ENCODE measurements at regions not wholly inside any gene's neighbourhood (a gene's known extent, or its start where the extent isn't known, plus 50 kb on each side); places are given as distances from the start of the nearest gene placed in this dataset.

GRCh38 chr7:33673029-33673700, 232.2 kb upstream of the BMPER start:
- no peak overlapping the region for H3K27ac Mint-ChIP-seq (ENCODE audit: unreplicated experiment)
- no peaks in the 10 kb centered on the region for H3K9me3 Mint-ChIP-seq (ENCODE audit: unreplicated experiment)

DNA sequence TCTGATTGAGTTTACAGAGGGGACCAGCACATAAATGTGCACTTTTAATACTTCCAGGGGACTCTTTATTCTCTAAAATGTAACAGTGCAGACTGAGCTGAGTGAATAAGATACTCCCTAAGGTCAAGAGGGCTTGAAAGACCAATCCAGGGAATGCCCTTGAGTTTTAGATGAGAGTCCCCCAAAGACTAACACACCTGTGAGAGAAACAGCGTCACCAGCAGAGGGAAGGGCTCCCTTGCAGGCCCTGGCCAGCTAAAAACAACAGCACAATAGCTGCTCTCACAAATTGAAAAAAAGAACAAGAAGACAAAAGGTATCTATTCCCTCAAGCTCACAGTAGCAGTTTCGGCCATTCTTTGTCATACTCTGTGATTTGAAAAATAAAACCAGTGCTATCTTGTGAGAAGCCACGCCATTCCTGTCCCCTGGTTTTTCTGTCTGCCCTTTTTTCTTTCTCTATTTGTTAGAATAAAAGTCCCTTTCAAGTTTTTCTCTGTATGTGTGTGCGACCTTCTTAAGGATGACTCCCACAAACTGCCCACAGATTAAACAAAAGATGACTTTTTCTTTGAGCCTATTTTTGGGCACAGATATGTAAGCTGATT, 230.4 kb upstream of the BMPER start:
- H3K36me3 Mint-ChIP-seq (ENCODE audit: unreplicated experiment), result peaks cover 10% of the 10 kb centered on the region
- H3K4me1 Mint-ChIP-seq (ENCODE audit: unreplicated experiment), result peaks cover 10% of the 10 kb centered on the region
- no peak overlapping the region for H3K27ac Mint-ChIP-seq (ENCODE audit: unreplicated experiment)
- DNase-seq (ENCODE audit: extremely low spot score, unreplicated experiment), result no peak
- no peaks in the 10 kb centered on the region for H3K27me3 Mint-ChIP-seq (ENCODE audit: unreplicated experiment)
- TF ChIP-seq, protein P1, sequence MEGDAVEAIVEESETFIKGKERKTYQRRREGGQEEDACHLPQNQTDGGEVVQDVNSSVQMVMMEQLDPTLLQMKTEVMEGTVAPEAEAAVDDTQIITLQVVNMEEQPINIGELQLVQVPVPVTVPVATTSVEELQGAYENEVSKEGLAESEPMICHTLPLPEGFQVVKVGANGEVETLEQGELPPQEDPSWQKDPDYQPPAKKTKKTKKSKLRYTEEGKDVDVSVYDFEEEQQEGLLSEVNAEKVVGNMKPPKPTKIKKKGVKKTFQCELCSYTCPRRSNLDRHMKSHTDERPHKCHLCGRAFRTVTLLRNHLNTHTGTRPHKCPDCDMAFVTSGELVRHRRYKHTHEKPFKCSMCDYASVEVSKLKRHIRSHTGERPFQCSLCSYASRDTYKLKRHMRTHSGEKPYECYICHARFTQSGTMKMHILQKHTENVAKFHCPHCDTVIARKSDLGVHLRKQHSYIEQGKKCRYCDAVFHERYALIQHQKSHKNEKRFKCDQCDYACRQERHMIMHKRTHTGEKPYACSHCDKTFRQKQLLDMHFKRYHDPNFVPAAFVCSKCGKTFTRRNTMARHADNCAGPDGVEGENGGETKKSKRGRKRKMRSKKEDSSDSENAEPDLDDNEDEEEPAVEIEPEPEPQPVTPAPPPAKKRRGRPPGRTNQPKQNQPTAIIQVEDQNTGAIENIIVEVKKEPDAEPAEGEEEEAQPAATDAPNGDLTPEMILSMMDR (IDR thresholded peaks at IDR 0.05), result no peak
- H3K4me3 Mint-ChIP-seq (ENCODE audit: unreplicated experiment), result no peak overlapping the region
- H3K9me3 Mint-ChIP-seq (ENCODE audit: unreplicated experiment), result peaks cover 11% of the 10 kb centered on the region

More at GRCh38 chr7:33673029-33673700, 232.2 kb upstream of the BMPER start:
- H3K4me3 Mint-ChIP-seq (ENCODE audit: unreplicated experiment), result no peak overlapping the region
- TF ChIP-seq, protein P1 (IDR thresholded peaks at IDR 0.05), result peak; percentile 9
- H3K36me3 Mint-ChIP-seq (ENCODE audit: unreplicated experiment), result no peaks in the 10 kb centered on the region
- no peak for DNase-seq (ENCODE audit: extremely low spot score, unreplicated experiment)
- H3K4me1 Mint-ChIP-seq (ENCODE audit: unreplicated experiment), result peaks cover 25% of the 10 kb centered on the region
- no peaks in the 10 kb centered on the region for H3K27me3 Mint-ChIP-seq (ENCODE audit: unreplicated experiment)

DNA sequence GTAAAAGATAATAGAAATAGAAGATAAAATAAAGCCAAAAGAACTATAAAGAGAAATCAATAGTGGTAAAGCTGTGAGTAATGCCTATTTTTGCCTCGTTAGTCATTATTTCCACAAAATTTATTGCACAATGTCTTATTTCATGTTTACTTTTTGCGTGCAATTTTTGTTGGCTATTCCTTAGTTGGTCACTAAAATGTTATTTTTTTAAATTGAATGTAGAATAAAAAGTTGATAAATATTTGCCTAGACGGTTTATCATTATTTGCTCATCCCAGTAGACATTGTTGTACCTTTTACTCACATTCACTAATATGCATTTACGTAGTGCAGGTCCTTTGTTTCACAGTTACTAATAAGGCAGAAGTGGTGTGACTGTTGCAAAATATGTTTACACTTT, 227.8 kb upstream of the BMPER start:
- Mint-ChIP-seq H3K4me3 (ENCODE audit: unreplicated experiment) (no peak overlapping the region), H3K27me3 (ENCODE audit: unreplicated experiment) (no peaks in the 10 kb centered on the region), H3K9me3 (ENCODE audit: unreplicated experiment) (peaks cover 18% of the 10 kb centered on the region), H3K4me1 (ENCODE audit: unreplicated experiment) (no peaks in the 10 kb centered on the region), H3K36me3 (ENCODE audit: unreplicated experiment) (peaks cover 10% of the 10 kb centered on the region), H3K27ac (ENCODE audit: unreplicated experiment) (no peak overlapping the region)
- TF ChIP-seq, protein P1 (IDR thresholded peaks at IDR 0.05), result no peak
- DNase-seq (ENCODE audit: extremely low spot score, unreplicated experiment), result no peak

GRCh38 chr7:33678569-33679335, 226.6 kb upstream of the BMPER start:
- peaks cover 18% of the 10 kb centered on the region for H3K9me3 Mint-ChIP-seq (ENCODE audit: unreplicated experiment)
- no peaks in the 10 kb centered on the region for H3K27me3 Mint-ChIP-seq (ENCODE audit: unreplicated experiment)
- DNase-seq (ENCODE audit: extremely low spot score, unreplicated experiment), result no peak

More at GRCh38 chr7:33678569-33679335, 226.6 kb upstream of the BMPER start:
- TF ChIP-seq, protein P1 (IDR thresholded peaks at IDR 0.05), result no peak
- H3K36me3 Mint-ChIP-seq (ENCODE audit: unreplicated experiment), result peaks cover 10% of the 10 kb centered on the region
- H3K4me1 Mint-ChIP-seq (ENCODE audit: unreplicated experiment), result no peaks in the 10 kb centered on the region
- H3K27ac Mint-ChIP-seq (ENCODE audit: unreplicated experiment), result no peak overlapping the region
- no peak overlapping the region for H3K4me3 Mint-ChIP-seq (ENCODE audit: unreplicated experiment)
